Endothelial cell of umbilical vein (primary cell): ENCODE measurements at regions not wholly inside any gene's neighbourhood (a gene's known extent, or its start where the extent isn't known, plus 50 kb on each side); places are given as distances from the start of the nearest gene placed in this dataset.

Experiments
- BruUV-seq: library from RNA; stranded (reverse); fragments of 400-500 nt; replicated peaks from 2 replicates; lab custom pipeline; 2021; lab: Mats Ljungman, UMichigan
- CTCF ChIA-PET: fragments of 300-600, 350-600 bp; sonication (Branson Sonifier 250); formaldehyde crosslinking; loops from one replicate; lab custom pipeline; 2021; ENCODE audit warnings: antibody characterized with exemption, inconsistent platforms; lab: Charles Lee
- POLR2A ChIA-PET: fragments of 300-600, 350-600 bp; sonication (Branson Sonifier 250); formaldehyde crosslinking; loops from one replicate; lab custom pipeline; 2021; ENCODE audit warnings: antibody characterized with exemption, inconsistent platforms; lab: Charles Lee
- DNase-seq: peaks from one replicate; pipeline ENCODE4 v3.0.0-alpha.2; 2011; ENCODE audit warnings: low read depth, low spot score
- FAIRE-seq: peaks from 2 replicates; lab custom pipeline; 2011; peaks lifted over from hg19 to GRCh38; lab: Jason Lieb, UNC
- H2AFZ ChIP-seq: 2 replicates; pipeline ENCODE4 v1.6.0; 2012; ENCODE audit warnings: low read depth, low read length, control low read depth, inconsistent platforms
- H3K27ac ChIP-seq: 2 replicates; pipeline ENCODE4 v1.5.1; 2011; ENCODE audit warnings: low read depth, mild to moderate bottlenecking, control low read depth, low read length, moderate library complexity; ENCODE audit not compliant: insufficient read depth
- H3K27me3 ChIP-seq, 2 experiments: 2 replicates each; pipeline versions ENCODE4 v1.6.0 to v1.6.1; 2011; ENCODE audit warnings: low read length in 2 of 2, mixed read lengths in 1 of 2; ENCODE audit not compliant: control insufficient read depth in 2 of 2, insufficient read depth in 2 of 2
- H3K36me3 ChIP-seq, 2 experiments: 2 replicates in 1 of 2; 3 replicates in 1 of 2; pipeline ENCODE4 v1.5.1; 2011; ENCODE audit warnings: low read length in 2 of 2, mild to moderate bottlenecking in 1 of 2, moderate library complexity in 1 of 2; ENCODE audit not compliant: control insufficient read depth in 2 of 2, insufficient read depth in 2 of 2; ENCODE audit errors: extremely low read depth in 1 of 2
- H3K4me1 ChIP-seq: 3 replicates; pipeline ENCODE4 v1.5.1; 2011; ENCODE audit warnings: mild to moderate bottlenecking, low read length; ENCODE audit not compliant: control insufficient read depth, insufficient read depth; ENCODE audit errors: extremely low read depth
- H3K4me2 ChIP-seq: 2 replicates; pipeline ENCODE4 v1.6.1; 2011; ENCODE audit warnings: low read length, control low read depth, mixed read lengths; ENCODE audit not compliant: insufficient read depth
- H3K4me3 ChIP-seq, 3 experiments: fragments of 200-600 bp in 1 of 3; sonication (generic), shearing (Covaris generic) in 1 of 3; replicated peaks in 1 of 3; 2 replicates each; pipeline ENCODE4 v1.5.1; 2011 to 2016; ENCODE audit warnings: control low read depth in 3 of 3, low read length in 3 of 3, mild to moderate bottlenecking in 2 of 3, inconsistent platforms in 1 of 3, low read depth in 1 of 3, moderate library complexity in 1 of 3; ENCODE audit not compliant: insufficient read depth in 1 of 3
- H3K79me2 ChIP-seq: 2 replicates; pipeline ENCODE4 v1.6.0; 2012; ENCODE audit warnings: low read length, inconsistent platforms; ENCODE audit not compliant: control insufficient read depth, insufficient read depth
- H3K9ac ChIP-seq: replicated peaks from 2 replicates; pipeline ENCODE3; 2011; ENCODE audit warnings: low read length, control low read depth; ENCODE audit not compliant: insufficient read depth; ENCODE audit errors: extremely low read depth
- H3K9me1 ChIP-seq: replicated peaks from 3 replicates; pipeline ENCODE4 v1.6.0; 2011; ENCODE audit warnings: mild to moderate bottlenecking, low read length; ENCODE audit not compliant: control insufficient read depth, insufficient read depth; ENCODE audit errors: extremely low read depth
- H3K9me3 ChIP-seq: replicated peaks from 2 replicates; pipeline ENCODE4 v1.5.1; 2012; ENCODE audit warnings: low read length, inconsistent platforms; ENCODE audit not compliant: control insufficient read depth, insufficient read depth
- H4K20me1 ChIP-seq: replicated peaks from 2 replicates; pipeline ENCODE3; 2011; ENCODE audit warnings: mild to moderate bottlenecking, low read length; ENCODE audit not compliant: control insufficient read depth, insufficient read depth; ENCODE audit errors: extremely low read depth
- FOS ChIP-seq: IDR thresholded peaks from 2 replicates; pipeline ENCODE4 v1.6.1; 2011; ENCODE audit warnings: mild to moderate bottlenecking, low read length, moderate library complexity, borderline replicate concordance; ENCODE audit not compliant: insufficient read depth
- GATA2 ChIP-seq: IDR thresholded peaks from 2 replicates; pipeline ENCODE4 v1.7.0; 2011; ENCODE audit warnings: low read depth, mild to moderate bottlenecking, moderate library complexity, mixed read lengths, low read length; ENCODE audit not compliant: insufficient read length, insufficient read depth
- POLR2A ChIP-seq: IDR thresholded peaks from 2 replicates; pipeline ENCODE4 v1.6.1; 2012; ENCODE audit warnings: low read depth, mild to moderate bottlenecking, control low read depth, low read length
- POLR2AphosphoS5 ChIP-seq: IDR thresholded peaks from 2 replicates; pipeline ENCODE4 v1.6.1; 2012; ENCODE audit warnings: low read depth, mild to moderate bottlenecking, control low read depth, low read length, moderate library complexity; ENCODE audit not compliant: insufficient read depth
- dilution Hi-C: fragments of 300-500 bp; cut with MboI; formaldehyde crosslinking; loops from one replicate; pipeline ENCODE4 v1.15.0; 2019; ENCODE audit warnings: low sequenced_read_pairs; ENCODE audit not compliant: extremely low pct_ligation_motif_present
- intact Hi-C: fragments of 100-400 bp; cut with micrococcal nuclease; formaldehyde crosslinking; loops from one replicate; pipeline ENCODE4 v1.10.0; 2022
- TF ChIP-seq, protein P1 (sequence below): IDR thresholded peaks from 2 replicates; pipeline ENCODE4 v1.6.1; 2011; ENCODE audit not compliant: insufficient read depth, insufficient read length

DNA sequence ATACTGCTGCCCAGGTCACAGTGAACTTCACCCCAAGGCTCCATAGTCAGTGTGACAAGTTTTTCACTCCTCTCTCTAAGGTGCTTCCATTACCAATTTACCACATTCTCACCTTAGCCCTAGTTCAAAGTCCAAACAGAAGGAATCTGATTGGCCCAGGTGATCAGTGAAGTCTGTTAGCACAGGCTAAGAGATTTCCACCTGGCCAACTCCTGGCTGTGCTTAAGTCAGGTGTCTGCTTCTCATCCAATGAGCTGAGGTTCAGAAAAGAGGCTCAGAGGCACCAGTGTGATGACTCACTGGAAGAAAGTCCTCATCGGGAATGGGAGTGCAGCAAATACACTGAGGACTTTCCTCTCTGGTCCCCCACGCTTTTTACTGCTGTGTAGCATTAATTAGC, 164.4 kb upstream of the MGAT5 start:
- CTCF ChIA-PET, result no interaction called here
- DNase-seq, result no peak
- no peaks in the 10 kb centered on the region for H3K4me1 ChIP-seq
- no peaks in the 10 kb centered on the region for H3K9me1 ChIP-seq
- no peak for TF ChIP-seq GATA2
- intact Hi-C loops (no loop called here), dilution Hi-C loops (no loop called here)
- no peak overlapping the region for H3K4me2 ChIP-seq
- no peak overlapping the region for H3K4me3 ChIP-seq
- H4K20me1 ChIP-seq, result no peaks in the 10 kb centered on the region
- BruUV-seq, result no TSS peak
- H3K36me3 ChIP-seq, result no peaks in the 10 kb centered on the region
- no peak overlapping the region for H2AFZ ChIP-seq
- POLR2A ChIA-PET, result no interaction called here
- H3K9ac ChIP-seq, result no peak overlapping the region
- no peak overlapping the region for H3K27ac ChIP-seq
- H3K27me3 ChIP-seq, result peaks cover 2 to 5% of the 10 kb centered on the region in 2 experiments
- H3K79me2 ChIP-seq, result no peaks in the 10 kb centered on the region
- no peaks in the 10 kb centered on the region for H3K9me3 ChIP-seq
- no peak for FAIRE-seq

DNA sequence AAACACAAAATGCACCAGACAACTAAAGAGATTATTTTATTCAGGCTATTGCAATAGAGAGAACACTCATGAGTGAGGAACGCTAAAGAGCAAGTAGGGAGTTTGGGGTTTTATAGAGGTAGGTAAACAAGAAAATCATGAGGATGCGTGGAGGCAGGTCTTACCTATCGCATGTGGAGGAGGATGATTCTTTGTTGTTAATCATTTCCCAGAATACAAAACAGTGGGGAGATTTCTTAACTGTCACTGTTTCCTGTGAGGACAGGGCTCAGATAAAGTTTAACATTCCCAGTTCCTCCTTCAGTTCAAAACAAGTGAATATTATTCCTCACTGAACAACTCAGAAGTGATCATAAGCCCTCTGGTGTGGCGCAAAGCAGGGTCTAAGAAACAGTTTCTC, 156.1 kb upstream of the MGAT5 start:
- DNase-seq (no peak), FAIRE-seq (no peak)
- Histone ChIP-seq H2AFZ (no peak overlapping the region), H3K4me3 (no peak overlapping the region), H3K4me1 (no peaks in the 10 kb centered on the region), H3K36me3 (no peaks in the 10 kb centered on the region), H4K20me1 (no peaks in the 10 kb centered on the region), H3K79me2 (no peaks in the 10 kb centered on the region), H3K27me3 (peaks cover 7 to 18% of the 10 kb centered on the region in 2 experiments), H3K9me3 (no peaks in the 10 kb centered on the region), H3K4me2 (no peak overlapping the region), H3K27ac (no peak overlapping the region), H3K9me1 (no peaks in the 10 kb centered on the region), H3K9ac (no peak overlapping the region)
- BruUV-seq, result no TSS peak
- no peak for TF ChIP-seq POLR2A
- TF ChIP-seq, protein P1, sequence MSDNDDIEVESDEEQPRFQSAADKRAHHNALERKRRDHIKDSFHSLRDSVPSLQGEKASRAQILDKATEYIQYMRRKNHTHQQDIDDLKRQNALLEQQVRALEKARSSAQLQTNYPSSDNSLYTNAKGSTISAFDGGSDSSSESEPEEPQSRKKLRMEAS, result no peak
- TF ChIP-seq POLR2AphosphoS5, result no peak
- TF ChIP-seq FOS, result no peak
- TF ChIP-seq GATA2, result no peak
- dilution Hi-C loops (no loop called here), intact Hi-C loops (no loop called here)
- ChIA-PET POLR2A (no interaction called here), CTCF (no interaction called here)
